ENCODE measurements at regions not wholly inside any gene's neighbourhood (a gene's known extent, or its start where the extent isn't known, plus 50 kb on each side); places are given as distances from the start of the nearest gene placed in this dataset.

DNA sequence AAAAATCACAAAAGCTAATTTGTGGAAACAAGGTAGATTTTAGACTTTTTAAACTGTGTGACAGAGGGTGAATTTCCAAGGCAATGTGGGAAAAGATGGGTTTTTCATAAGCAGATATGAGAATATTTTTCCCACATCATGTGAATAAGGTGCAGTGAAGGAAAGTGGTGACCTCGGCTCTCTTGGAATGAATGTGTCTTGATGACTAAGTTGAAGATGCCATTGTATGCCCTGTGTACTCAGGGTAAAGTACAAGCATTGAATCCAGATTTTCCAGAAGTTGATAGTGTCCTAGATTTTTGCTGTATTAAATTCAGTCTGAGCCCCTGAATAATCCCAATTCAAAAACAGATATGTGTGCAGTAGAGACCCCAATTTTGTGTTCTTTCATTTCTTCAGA is 442.6 kb upstream of the ADGRL2 start:
- H4K20me1 ChIP-seq (ENCODE audit: insufficient read depth, low read length), result no peaks in the 10 kb centered on the region
- no peaks in the 10 kb centered on the region for H3K36me3 ChIP-seq (replicated peaks in 1 of 2; ENCODE audit: control insufficient read depth in 1 of 2, insufficient read depth in 2 of 2, low read length in 2 of 2)
- DNase-seq (ENCODE audit: low spot score) (no peak), FAIRE-seq (no peak), ATAC-seq (no peak)
- ChIA-PET CTCF (ENCODE audit: low intra/inter-chr PET ratio, low total read pairs) (no interaction called here), POLR2A (no interaction called here)
- H3K27ac ChIP-seq (ENCODE audit: extremely low read length, insufficient read depth, low read length), result no peak overlapping the region
- no peak for TF ChIP-seq ZNF709 (CRISPR knock-in tag; IDR thresholded peaks at IDR 0.05)
- no peak for TF ChIP-seq ZNF3 (CRISPR knock-in tag; IDR thresholded peaks at IDR 0.05)
- TF ChIP-seq GTF2F1 (IDR thresholded peaks at IDR 0.05; ENCODE audit: low read length), result no peak
- no peak for TF ChIP-seq MEF2D (CRISPR knock-in tag; IDR thresholded peaks at IDR 0.05)
- TF ChIP-seq, protein P1, sequence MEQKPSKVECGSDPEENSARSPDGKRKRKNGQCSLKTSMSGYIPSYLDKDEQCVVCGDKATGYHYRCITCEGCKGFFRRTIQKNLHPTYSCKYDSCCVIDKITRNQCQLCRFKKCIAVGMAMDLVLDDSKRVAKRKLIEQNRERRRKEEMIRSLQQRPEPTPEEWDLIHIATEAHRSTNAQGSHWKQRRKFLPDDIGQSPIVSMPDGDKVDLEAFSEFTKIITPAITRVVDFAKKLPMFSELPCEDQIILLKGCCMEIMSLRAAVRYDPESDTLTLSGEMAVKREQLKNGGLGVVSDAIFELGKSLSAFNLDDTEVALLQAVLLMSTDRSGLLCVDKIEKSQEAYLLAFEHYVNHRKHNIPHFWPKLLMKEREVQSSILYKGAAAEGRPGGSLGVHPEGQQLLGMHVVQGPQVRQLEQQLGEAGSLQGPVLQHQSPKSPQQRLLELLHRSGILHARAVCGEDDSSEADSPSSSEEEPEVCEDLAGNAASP (CRISPR knock-in tag; IDR thresholded peaks at IDR 0.05; ENCODE audit: borderline replicate concordance), result no peak
- TF ChIP-seq ZNF317 (CRISPR knock-in tag; IDR thresholded peaks at IDR 0.05), result no peak
- TF ChIP-seq JUNB (CRISPR knock-in tag; IDR thresholded peaks at IDR 0.05; ENCODE audit: borderline replicate concordance), result no peak
- H3K9ac ChIP-seq (ENCODE audit: insufficient read depth, low read depth, low read length), result no peak overlapping the region
- no peaks in the 10 kb centered on the region for H3K4me1 ChIP-seq (ENCODE audit: insufficient read depth, low read length)
- H3K27me3 ChIP-seq (ENCODE audit: control insufficient read depth in 1 of 2, insufficient read depth in 2 of 2, low read length in 2 of 2), result no peaks in the 10 kb centered on the region
- no peak overlapping the region for H3K4me3 ChIP-seq (replicated peaks in 1 of 3; ENCODE audit: insufficient read depth in 1 of 3, low read depth in 2 of 3, low read length in 3 of 3)
- 0% methylated on average over 1 of the region's 1 CpG for WGBS (ENCODE audit: low lambda C conversion rate)
- peaks cover 72% of the 10 kb centered on the region for H3K9me3 ChIP-seq (ENCODE audit: low read length)
- H3K4me2 ChIP-seq (ENCODE audit: low read depth, low read length), result no peak overlapping the region
- no peak overlapping the region for H2AFZ ChIP-seq (ENCODE audit: low read length)
- in situ Hi-C loops (cut with HindIII; ENCODE audit: extremely low pct_ligation_motif_present, low pct_unique_long_range_greater_than_20kb), result no loop called here
- no peaks in the 10 kb centered on the region for H3K79me2 ChIP-seq (ENCODE audit: insufficient read depth, low read length)
- intact Hi-C loops (cut with micrococcal nuclease; ENCODE audit: unreplicated experiment), result no loop called here
- no TSS peak for BruUV-seq (replicated peaks)

DNA sequence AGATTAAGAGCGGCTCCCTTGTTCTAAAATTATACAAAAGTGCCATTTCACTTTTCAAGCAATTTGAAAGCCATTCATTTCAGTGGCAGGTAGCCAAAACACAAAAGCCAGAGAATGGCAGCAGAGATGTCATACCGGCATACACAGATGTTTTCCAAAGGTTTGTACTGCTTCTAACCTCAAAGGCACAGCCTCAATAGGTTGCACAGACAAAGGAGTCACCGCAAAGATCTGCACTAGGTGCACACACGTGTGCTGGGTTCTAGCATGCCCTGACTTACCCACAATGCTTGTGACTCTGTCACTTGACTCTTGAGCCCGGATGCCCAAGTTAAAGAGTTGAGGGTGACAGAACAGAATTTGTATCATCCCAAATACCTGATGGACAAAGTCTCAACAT is 448.9 kb upstream of the ADGRL2 start:
- BruUV-seq (replicated peaks), result no TSS peak
- WGBS (ENCODE audit: low lambda C conversion rate), result 25% methylated on average over 5 of the region's 5 CpGs
- Histone ChIP-seq H3K36me3 (replicated peaks in 1 of 2; ENCODE audit: control insufficient read depth in 1 of 2, insufficient read depth in 2 of 2, low read length in 2 of 2) (no peaks in the 10 kb centered on the region), H3K9me3 (ENCODE audit: low read length) (peaks cover 71% of the 10 kb centered on the region), H3K27ac (ENCODE audit: extremely low read length, insufficient read depth, low read length) (no peak overlapping the region), H3K4me1 (ENCODE audit: insufficient read depth, low read length) (no peaks in the 10 kb centered on the region), H4K20me1 (ENCODE audit: insufficient read depth, low read length) (no peaks in the 10 kb centered on the region), H3K27me3 (ENCODE audit: control insufficient read depth in 1 of 2, insufficient read depth in 2 of 2, low read length in 2 of 2) (no peaks in the 10 kb centered on the region), H3K4me2 (ENCODE audit: low read depth, low read length) (no peak overlapping the region), H3K79me2 (ENCODE audit: insufficient read depth, low read length) (no peaks in the 10 kb centered on the region), H3K9ac (ENCODE audit: insufficient read depth, low read depth, low read length) (no peak overlapping the region), H2AFZ (ENCODE audit: low read length) (no peak overlapping the region), H3K4me3 (replicated peaks in 1 of 3; ENCODE audit: insufficient read depth in 1 of 3, low read depth in 2 of 3, low read length in 3 of 3) (no peak overlapping the region)
- ATAC-seq, result no peak
- intact Hi-C loops (cut with micrococcal nuclease; ENCODE audit: unreplicated experiment), result no loop called here
- in situ Hi-C loops (cut with HindIII; ENCODE audit: extremely low pct_ligation_motif_present, low pct_unique_long_range_greater_than_20kb), result no loop called here
- TF ChIP-seq ZFP90 (CRISPR knock-in tag; IDR thresholded peaks at IDR 0.05; ENCODE audit: borderline replicate concordance) (no peak), HNRNPUL1 (IDR thresholded peaks at IDR 0.05; ENCODE audit: low read depth, low read length) (no peak), KDM3A (CRISPR knock-in tag; IDR thresholded peaks at IDR 0.05; ENCODE audit: low read depth) (no peak), ZNF567 (CRISPR knock-in tag; IDR thresholded peaks at IDR 0.05; ENCODE audit: borderline replicate concordance) (no peak), ZNF691 (CRISPR knock-in tag; IDR thresholded peaks at IDR 0.05; ENCODE audit: borderline replicate concordance, low read depth) (no peak), ZNF44 (CRISPR knock-in tag; IDR thresholded peaks at IDR 0.05) (no peak), ZNF816 (CRISPR knock-in tag; IDR thresholded peaks at IDR 0.05; ENCODE audit: borderline replicate concordance) (no peak), HOXA7 (CRISPR knock-in tag; IDR thresholded peaks at IDR 0.05) (no peak), MED1 (CRISPR knock-in tag; IDR thresholded peaks at IDR 0.05) (no peak)
- TF ChIP-seq, protein P2, sequence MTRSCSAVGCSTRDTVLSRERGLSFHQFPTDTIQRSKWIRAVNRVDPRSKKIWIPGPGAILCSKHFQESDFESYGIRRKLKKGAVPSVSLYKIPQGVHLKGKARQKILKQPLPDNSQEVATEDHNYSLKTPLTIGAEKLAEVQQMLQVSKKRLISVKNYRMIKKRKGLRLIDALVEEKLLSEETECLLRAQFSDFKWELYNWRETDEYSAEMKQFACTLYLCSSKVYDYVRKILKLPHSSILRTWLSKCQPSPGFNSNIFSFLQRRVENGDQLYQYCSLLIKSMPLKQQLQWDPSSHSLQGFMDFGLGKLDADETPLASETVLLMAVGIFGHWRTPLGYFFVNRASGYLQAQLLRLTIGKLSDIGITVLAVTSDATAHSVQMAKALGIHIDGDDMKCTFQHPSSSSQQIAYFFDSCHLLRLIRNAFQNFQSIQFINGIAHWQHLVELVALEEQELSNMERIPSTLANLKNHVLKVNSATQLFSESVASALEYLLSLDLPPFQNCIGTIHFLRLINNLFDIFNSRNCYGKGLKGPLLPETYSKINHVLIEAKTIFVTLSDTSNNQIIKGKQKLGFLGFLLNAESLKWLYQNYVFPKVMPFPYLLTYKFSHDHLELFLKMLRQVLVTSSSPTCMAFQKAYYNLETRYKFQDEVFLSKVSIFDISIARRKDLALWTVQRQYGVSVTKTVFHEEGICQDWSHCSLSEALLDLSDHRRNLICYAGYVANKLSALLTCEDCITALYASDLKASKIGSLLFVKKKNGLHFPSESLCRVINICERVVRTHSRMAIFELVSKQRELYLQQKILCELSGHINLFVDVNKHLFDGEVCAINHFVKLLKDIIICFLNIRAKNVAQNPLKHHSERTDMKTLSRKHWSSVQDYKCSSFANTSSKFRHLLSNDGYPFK (CRISPR knock-in tag; IDR thresholded peaks at IDR 0.05; ENCODE audit: borderline replicate concordance), result no peak
- CTCF ChIA-PET (ENCODE audit: low intra/inter-chr PET ratio, low total read pairs), result no interaction called here
- DNase-seq (ENCODE audit: low spot score), result no peak
- no peak for FAIRE-seq
- POLR2A ChIA-PET, result no interaction called here

All from HepG2 (cell line).